ENCODE measurements at regions not wholly inside any gene's neighbourhood (a gene's known extent, or its start where the extent isn't known, plus 50 kb on each side); places are given as distances from the start of the nearest gene placed in this dataset.

DNA sequence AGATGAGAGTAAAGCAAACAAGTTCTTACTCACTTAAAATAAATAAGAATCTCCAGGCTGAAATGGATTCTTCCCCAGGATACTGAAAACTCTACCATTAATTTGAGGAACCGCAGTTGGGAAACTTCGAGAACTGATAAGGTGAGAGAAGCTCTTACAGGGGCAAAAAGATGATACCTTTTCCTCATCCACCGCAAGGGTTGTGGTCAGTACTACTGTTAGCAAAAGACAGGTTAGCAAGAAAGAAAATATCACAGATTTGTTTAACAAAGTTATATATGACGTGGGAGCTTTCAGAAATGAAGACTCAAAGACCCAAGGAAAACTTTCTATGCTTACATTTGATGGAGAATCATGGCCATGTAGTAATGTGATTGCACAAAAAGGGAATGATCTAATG, 441.6 kb downstream of the PCNX1 start:
- Histone ChIP-seq H3K36me3 (ENCODE audit: insufficient read depth, low read length) (peaks cover 7% of the 10 kb centered on the region; the same call in 1 of the 2 replicates), H3K9me3 (ENCODE audit: insufficient read depth, low read depth, low read length) (no peaks in the 10 kb centered on the region), H2AFZ (ENCODE audit: low read length) (no peak overlapping the region), H3K4me3 (ENCODE audit: low read length, poor library complexity, severe bottlenecking) (no peak overlapping the region), H3K4me1 (ENCODE audit: insufficient read depth, low read length, poor library complexity, severe bottlenecking) (peaks cover 16% of the 10 kb centered on the region), H3K27me3 (ENCODE audit: insufficient read depth, low read length, poor library complexity, severe bottlenecking) (no peaks in the 10 kb centered on the region), H3K79me2 (ENCODE audit: insufficient read depth, low read length) (peaks cover 97% of the 10 kb centered on the region), H3K4me2 (ENCODE audit: low read depth, low read length, poor library complexity, severe bottlenecking) (no peak overlapping the region), H4K20me1 (ENCODE audit: insufficient read depth, low read length, poor library complexity, severe bottlenecking) (peaks cover 52% of the 10 kb centered on the region), H3F3A (ENCODE audit: low read depth) (no peaks in the 10 kb centered on the region), H3K9ac (ENCODE audit: low read depth, low read length, poor library complexity, severe bottlenecking) (no peak overlapping the region), H3K9me2 (replicated peaks; ENCODE audit: low read depth, low read length) (no peaks in the 10 kb centered on the region)
- TF ChIP-seq EZH2phosphoT487 (IDR thresholded peaks at IDR 0.05; ENCODE audit: borderline replicate concordance): no peak
- TF ChIP-seq, protein P1, sequence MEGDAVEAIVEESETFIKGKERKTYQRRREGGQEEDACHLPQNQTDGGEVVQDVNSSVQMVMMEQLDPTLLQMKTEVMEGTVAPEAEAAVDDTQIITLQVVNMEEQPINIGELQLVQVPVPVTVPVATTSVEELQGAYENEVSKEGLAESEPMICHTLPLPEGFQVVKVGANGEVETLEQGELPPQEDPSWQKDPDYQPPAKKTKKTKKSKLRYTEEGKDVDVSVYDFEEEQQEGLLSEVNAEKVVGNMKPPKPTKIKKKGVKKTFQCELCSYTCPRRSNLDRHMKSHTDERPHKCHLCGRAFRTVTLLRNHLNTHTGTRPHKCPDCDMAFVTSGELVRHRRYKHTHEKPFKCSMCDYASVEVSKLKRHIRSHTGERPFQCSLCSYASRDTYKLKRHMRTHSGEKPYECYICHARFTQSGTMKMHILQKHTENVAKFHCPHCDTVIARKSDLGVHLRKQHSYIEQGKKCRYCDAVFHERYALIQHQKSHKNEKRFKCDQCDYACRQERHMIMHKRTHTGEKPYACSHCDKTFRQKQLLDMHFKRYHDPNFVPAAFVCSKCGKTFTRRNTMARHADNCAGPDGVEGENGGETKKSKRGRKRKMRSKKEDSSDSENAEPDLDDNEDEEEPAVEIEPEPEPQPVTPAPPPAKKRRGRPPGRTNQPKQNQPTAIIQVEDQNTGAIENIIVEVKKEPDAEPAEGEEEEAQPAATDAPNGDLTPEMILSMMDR (conservative IDR thresholded peaks at IDR 0.05; ENCODE audit: low read length): no peak

DNA sequence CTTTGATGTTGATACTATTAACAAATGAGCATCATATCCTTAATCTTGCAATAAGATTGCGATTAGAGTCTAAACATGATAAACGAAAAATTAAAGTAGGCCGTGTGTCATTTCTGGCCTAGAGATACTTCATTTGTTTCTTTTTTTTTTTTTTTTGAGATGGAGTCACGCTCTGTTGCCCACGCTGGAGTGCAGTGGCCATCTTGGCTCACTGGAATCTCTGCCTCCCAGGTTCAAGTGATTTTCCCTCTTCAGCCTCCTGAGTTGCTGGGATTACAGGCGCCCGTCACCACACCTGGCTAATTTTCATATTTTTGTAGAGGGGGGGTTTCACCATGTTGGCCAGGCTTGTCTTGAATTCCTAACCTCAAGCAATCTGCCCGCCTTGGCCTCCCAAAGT, 446.9 kb downstream of the PCNX1 start:
- Histone ChIP-seq H3K9me3 (ENCODE audit: insufficient read depth, low read depth, low read length) (no peaks in the 10 kb centered on the region), H3K36me3 (ENCODE audit: insufficient read depth, low read length) (no peaks in the 10 kb centered on the region; the same call in 1 of the 2 replicates), H3K27me3 (ENCODE audit: insufficient read depth, low read length, poor library complexity, severe bottlenecking) (no peaks in the 10 kb centered on the region), H3K4me1 (ENCODE audit: insufficient read depth, low read length, poor library complexity, severe bottlenecking) (peaks cover 11% of the 10 kb centered on the region), H2AFZ (ENCODE audit: low read length) (no peak overlapping the region), H3K9me2 (replicated peaks; ENCODE audit: low read depth, low read length) (no peaks in the 10 kb centered on the region), H3K9ac (ENCODE audit: low read depth, low read length, poor library complexity, severe bottlenecking) (no peak overlapping the region), H3K79me2 (ENCODE audit: insufficient read depth, low read length) (peaks cover 97% of the 10 kb centered on the region), H3F3A (ENCODE audit: low read depth) (no peaks in the 10 kb centered on the region), H4K20me1 (ENCODE audit: insufficient read depth, low read length, poor library complexity, severe bottlenecking) (peaks cover 39% of the 10 kb centered on the region), H3K4me2 (ENCODE audit: low read depth, low read length, poor library complexity, severe bottlenecking) (no peak overlapping the region), H3K4me3 (ENCODE audit: low read length, poor library complexity, severe bottlenecking) (no peak overlapping the region)
- TF ChIP-seq, protein P1 (conservative IDR thresholded peaks at IDR 0.05; ENCODE audit: low read length): no peak
- TF ChIP-seq EZH2phosphoT487 (IDR thresholded peaks at IDR 0.05; ENCODE audit: borderline replicate concordance): no peak

DNA sequence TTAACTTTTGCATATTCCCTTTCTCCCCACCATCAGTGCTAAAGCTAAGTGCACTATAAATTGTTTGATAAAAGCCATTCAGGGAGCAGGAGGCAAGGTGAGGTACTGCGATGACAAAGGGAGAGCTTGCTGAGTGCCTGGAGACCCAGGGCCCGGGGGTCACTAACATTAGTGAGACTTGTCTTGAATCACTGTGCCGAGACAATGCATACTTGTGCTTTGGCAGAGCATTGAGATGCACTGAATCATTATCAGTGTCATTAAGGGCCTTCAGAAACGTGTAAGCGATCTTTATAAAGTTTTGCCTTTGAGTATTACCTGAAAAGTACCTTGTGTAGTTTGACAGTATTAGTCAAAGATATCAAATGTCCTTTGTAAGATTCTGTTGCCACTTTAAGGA, 447.5 kb downstream of the PCNX1 start:
- TF ChIP-seq, protein P1 (conservative IDR thresholded peaks at IDR 0.05; ENCODE audit: low read length): no peak
- TF ChIP-seq EZH2phosphoT487 (IDR thresholded peaks at IDR 0.05; ENCODE audit: borderline replicate concordance): no peak
- Histone ChIP-seq H3K27me3 (ENCODE audit: insufficient read depth, low read length, poor library complexity, severe bottlenecking) (no peaks in the 10 kb centered on the region), H3K9me2 (replicated peaks; ENCODE audit: low read depth, low read length) (no peaks in the 10 kb centered on the region), H3K9ac (ENCODE audit: low read depth, low read length, poor library complexity, severe bottlenecking) (no peak overlapping the region), H4K20me1 (ENCODE audit: insufficient read depth, low read length, poor library complexity, severe bottlenecking) (peaks cover 33% of the 10 kb centered on the region), H3K4me1 (ENCODE audit: insufficient read depth, low read length, poor library complexity, severe bottlenecking) (peaks cover 13% of the 10 kb centered on the region), H2AFZ (ENCODE audit: low read length) (no peak overlapping the region), H3F3A (ENCODE audit: low read depth) (no peaks in the 10 kb centered on the region), H3K79me2 (ENCODE audit: insufficient read depth, low read length) (peaks cover 97% of the 10 kb centered on the region), H3K4me3 (ENCODE audit: low read length, poor library complexity, severe bottlenecking) (no peak overlapping the region), H3K9me3 (ENCODE audit: insufficient read depth, low read depth, low read length) (no peaks in the 10 kb centered on the region), H3K36me3 (ENCODE audit: insufficient read depth, low read length) (no peaks in the 10 kb centered on the region; the same call in 1 of the 2 replicates), H3K4me2 (ENCODE audit: low read depth, low read length, poor library complexity, severe bottlenecking) (no peak overlapping the region)

All from Loucy (cell line).